ENCODE measurements at regions not wholly inside any gene's neighbourhood (a gene's known extent, or its start where the extent isn't known, plus 50 kb on each side); places are given as distances from the start of the nearest gene placed in this dataset.

DNA sequence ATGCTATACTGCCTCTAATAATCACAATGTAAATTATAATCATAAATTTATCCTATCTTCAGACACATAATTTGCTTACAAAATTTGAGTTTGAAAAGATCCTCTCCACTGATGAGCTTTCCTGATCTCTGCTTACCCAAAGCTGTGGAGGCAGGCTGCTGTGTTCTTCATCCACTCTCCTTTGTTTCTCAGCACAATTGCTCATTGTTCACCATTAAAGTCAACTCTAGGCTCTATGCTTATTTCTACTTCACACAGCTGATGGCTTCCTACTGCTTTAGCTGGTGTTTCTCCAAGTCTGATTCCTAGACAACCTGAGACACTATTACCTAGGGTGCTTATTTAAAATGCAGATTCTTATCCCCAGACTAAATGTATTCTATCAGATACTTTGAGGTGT, 319.7 kb downstream of the PCDH18 start:
- ChIA-PET CTCF (no interaction called here), POLR2A (ENCODE audit: unreplicated experiment) (no interaction called here)
- DNase-seq (no peak), ATAC-seq (no peak)
- Histone ChIP-seq H3K9me3 (ENCODE audit: low read length) (no peaks in the 10 kb centered on the region), H3K9ac (ENCODE audit: low read length) (no peak overlapping the region), H3K9me2 (replicated peaks; ENCODE audit: low read length) (no peaks in the 10 kb centered on the region), H3K4me2 (ENCODE audit: low read length) (no peak overlapping the region), H3F3A (ENCODE audit: low read length, unreplicated experiment) (no peaks in the 10 kb centered on the region), H3K4me3 (ENCODE audit: low read length) (no peak overlapping the region), H3K27me3 (ENCODE audit: low read length) (no peaks in the 10 kb centered on the region), H3K27ac (ENCODE audit: low read length) (no peak overlapping the region), H2AFZ (ENCODE audit: low read length) (no peak overlapping the region), H3K36me3 (ENCODE audit: low read depth, low read length) (no peaks in the 10 kb centered on the region), H3K79me2 (ENCODE audit: low read length) (no peaks in the 10 kb centered on the region), H4K20me1 (ENCODE audit: low read length) (no peaks in the 10 kb centered on the region), H3K4me1 (ENCODE audit: insufficient read depth, low read length) (0 out of 2 replicates have a peak, but pooled peaks cover 2% of the 10 kb centered on the region)
- intact Hi-C loops (cut with micrococcal nuclease) = no loop called here
- no peak for TF ChIP-seq EZH2phosphoT487 (IDR thresholded peaks at IDR 0.05; ENCODE audit: borderline replicate concordance, low read length)
- no peak for TF ChIP-seq EZH2 (IDR thresholded peaks at IDR 0.05; ENCODE audit: low read length, unreplicated experiment)
- TF ChIP-seq, protein P1, sequence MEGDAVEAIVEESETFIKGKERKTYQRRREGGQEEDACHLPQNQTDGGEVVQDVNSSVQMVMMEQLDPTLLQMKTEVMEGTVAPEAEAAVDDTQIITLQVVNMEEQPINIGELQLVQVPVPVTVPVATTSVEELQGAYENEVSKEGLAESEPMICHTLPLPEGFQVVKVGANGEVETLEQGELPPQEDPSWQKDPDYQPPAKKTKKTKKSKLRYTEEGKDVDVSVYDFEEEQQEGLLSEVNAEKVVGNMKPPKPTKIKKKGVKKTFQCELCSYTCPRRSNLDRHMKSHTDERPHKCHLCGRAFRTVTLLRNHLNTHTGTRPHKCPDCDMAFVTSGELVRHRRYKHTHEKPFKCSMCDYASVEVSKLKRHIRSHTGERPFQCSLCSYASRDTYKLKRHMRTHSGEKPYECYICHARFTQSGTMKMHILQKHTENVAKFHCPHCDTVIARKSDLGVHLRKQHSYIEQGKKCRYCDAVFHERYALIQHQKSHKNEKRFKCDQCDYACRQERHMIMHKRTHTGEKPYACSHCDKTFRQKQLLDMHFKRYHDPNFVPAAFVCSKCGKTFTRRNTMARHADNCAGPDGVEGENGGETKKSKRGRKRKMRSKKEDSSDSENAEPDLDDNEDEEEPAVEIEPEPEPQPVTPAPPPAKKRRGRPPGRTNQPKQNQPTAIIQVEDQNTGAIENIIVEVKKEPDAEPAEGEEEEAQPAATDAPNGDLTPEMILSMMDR (conservative IDR thresholded peaks at IDR 0.05; ENCODE audit: low read depth, low read length) = no peak
- BruUV-seq (replicated peaks) = no TSS peak

DNA sequence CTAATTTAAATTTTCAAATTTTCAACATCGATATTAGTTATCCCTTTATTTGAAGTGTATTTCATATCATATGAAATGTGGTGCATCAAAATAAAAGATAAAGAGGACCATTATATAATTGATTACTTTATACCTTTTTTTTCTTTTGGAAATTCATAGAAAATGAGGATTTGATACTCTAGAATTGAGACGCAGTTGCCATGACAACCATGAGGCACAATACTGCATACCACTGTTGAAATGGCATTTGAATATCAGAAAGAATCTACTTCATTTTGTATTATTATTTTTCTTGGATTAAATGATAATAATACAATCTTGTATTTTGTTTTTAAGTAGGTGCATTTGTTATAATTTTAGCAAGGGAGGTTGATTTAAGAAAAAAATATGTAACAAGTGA, 323.1 kb downstream of the PCDH18 start:
- Histone ChIP-seq H4K20me1 (ENCODE audit: low read length) (no peaks in the 10 kb centered on the region), H3K4me3 (ENCODE audit: low read length) (no peak overlapping the region), H3K79me2 (ENCODE audit: low read length) (no peaks in the 10 kb centered on the region), H3F3A (ENCODE audit: low read length, unreplicated experiment) (no peaks in the 10 kb centered on the region), H3K27me3 (ENCODE audit: low read length) (no peaks in the 10 kb centered on the region), H3K36me3 (ENCODE audit: low read depth, low read length) (no peaks in the 10 kb centered on the region), H3K4me2 (ENCODE audit: low read length) (no peak overlapping the region), H3K9ac (ENCODE audit: low read length) (no peak overlapping the region), H3K27ac (ENCODE audit: low read length) (no peak overlapping the region), H3K4me1 (ENCODE audit: insufficient read depth, low read length) (no peaks in the 10 kb centered on the region), H3K9me3 (ENCODE audit: low read length) (no peaks in the 10 kb centered on the region), H2AFZ (ENCODE audit: low read length) (no peak overlapping the region), H3K9me2 (replicated peaks; ENCODE audit: low read length) (no peaks in the 10 kb centered on the region)
- intact Hi-C loops (cut with micrococcal nuclease) = no loop called here
- ATAC-seq = no peak
- no peak for DNase-seq
- POLR2A ChIA-PET (ENCODE audit: unreplicated experiment) = no interaction called here
- CTCF ChIA-PET = no interaction called here
- no peak for TF ChIP-seq EZH2phosphoT487 (IDR thresholded peaks at IDR 0.05; ENCODE audit: borderline replicate concordance, low read length)
- TF ChIP-seq, protein P1 (conservative IDR thresholded peaks at IDR 0.05; ENCODE audit: low read depth, low read length) = no peak
- no peak for TF ChIP-seq EZH2 (IDR thresholded peaks at IDR 0.05; ENCODE audit: low read length, unreplicated experiment)
- BruUV-seq (replicated peaks) = no TSS peak

- ChIA-PET CTCF (no interaction called here), POLR2A (ENCODE audit: unreplicated experiment) (no interaction called here)
- Histone ChIP-seq H3K9me2 (replicated peaks; ENCODE audit: low read length) (no peaks in the 10 kb centered on the region), H3K4me2 (ENCODE audit: low read length) (no peak overlapping the region), H3K79me2 (ENCODE audit: low read length) (no peaks in the 10 kb centered on the region), H4K20me1 (ENCODE audit: low read length) (no peaks in the 10 kb centered on the region), H3K27ac (ENCODE audit: low read length) (no peak overlapping the region), H2AFZ (ENCODE audit: low read length) (no peak overlapping the region), H3K4me1 (ENCODE audit: insufficient read depth, low read length) (no peaks in the 10 kb centered on the region), H3K4me3 (ENCODE audit: low read length) (no peak overlapping the region), H3F3A (ENCODE audit: low read length, unreplicated experiment) (no peaks in the 10 kb centered on the region), H3K9me3 (ENCODE audit: low read length) (no peaks in the 10 kb centered on the region), H3K36me3 (ENCODE audit: low read depth, low read length) (no peaks in the 10 kb centered on the region), H3K9ac (ENCODE audit: low read length) (no peak overlapping the region), H3K27me3 (ENCODE audit: low read length) (no peaks in the 10 kb centered on the region)
- no peak for DNase-seq
- no peak for TF ChIP-seq EZH2phosphoT487 (IDR thresholded peaks at IDR 0.05; ENCODE audit: borderline replicate concordance, low read length)
- TF ChIP-seq, protein P1 (conservative IDR thresholded peaks at IDR 0.05; ENCODE audit: low read depth, low read length) = no peak
- no peak for TF ChIP-seq EZH2 (IDR thresholded peaks at IDR 0.05; ENCODE audit: low read length, unreplicated experiment)
- BruUV-seq (replicated peaks) = no TSS peak
- intact Hi-C loops (cut with micrococcal nuclease) = no loop called here
- ATAC-seq = no peak
Observed at GRCh38 chr4:137206781-137207180, 325.5 kb downstream of the PCDH18 start.
